NCI-H446 (cell line): ENCODE measurements at regions not wholly inside any gene's neighbourhood (a gene's known extent, or its start where the extent isn't known, plus 50 kb on each side); places are given as distances from the start of the nearest gene placed in this dataset.

ENCODE experiments used
- DNase-seq, 2 experiments: peaks; one replicate each; lab custom pipeline; 2025; lab: John Stamatoyannopoulos, UW

DNA sequence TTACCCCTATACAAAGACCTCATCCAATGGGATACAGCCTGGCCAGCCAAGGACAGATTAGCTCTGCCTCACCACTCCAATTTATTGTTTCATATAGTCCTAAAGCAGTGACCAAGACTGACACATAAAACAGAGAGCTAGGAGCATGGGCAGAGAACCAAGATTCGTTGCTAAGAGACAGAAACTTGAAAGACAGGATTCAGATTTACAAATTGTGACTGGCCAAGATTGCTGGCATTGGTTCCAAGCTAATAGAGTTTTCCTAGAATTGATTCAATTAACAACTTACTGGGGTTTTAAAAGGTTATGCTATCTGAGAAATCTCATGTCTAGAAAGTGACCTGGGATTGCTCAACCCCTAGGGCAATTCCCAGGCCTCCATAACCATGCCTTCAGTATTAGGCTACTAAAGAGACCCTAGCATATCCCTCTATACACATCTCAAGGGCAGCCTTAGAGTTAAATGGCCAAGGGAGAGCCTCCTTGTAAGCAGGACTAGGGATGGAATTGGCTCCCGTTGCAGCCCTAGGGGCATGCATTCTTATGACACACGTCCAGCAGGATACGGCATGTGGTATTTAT, 75.6 kb downstream of the ICOS start:
- DNase-seq = peak; percentile 31 to 50

DNA sequence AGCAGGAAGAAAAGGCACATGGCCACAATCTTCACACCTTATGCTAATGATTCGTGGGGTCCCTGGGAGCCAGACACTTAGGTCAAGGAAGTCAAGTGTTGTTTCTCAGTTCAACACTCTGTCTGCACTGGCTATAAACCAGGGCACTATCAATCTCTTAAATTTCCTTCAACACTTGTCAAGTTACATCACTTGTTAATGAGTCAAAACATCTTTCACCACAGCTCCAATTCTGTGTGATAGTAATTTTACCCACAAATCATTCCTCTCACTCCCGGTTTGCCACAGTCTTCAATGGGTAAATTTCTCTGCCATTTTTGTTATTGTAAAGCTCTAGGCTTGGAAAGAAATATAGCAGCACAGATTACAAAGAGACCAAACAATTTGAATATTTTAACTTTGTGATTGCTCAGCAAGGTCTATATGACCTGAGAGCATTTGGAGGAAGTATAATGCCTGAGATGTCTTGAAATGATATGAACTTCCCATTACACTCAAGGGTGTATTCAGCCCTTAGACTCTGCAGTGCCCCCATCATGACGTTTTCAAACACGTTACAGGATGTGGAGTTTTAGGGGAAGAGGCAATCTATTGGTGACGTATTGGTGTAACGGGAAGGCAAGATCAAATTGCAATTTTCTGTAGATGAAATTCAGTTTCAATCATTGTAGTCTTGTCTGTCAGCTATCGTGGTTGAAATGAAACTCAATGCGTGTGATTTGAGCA, 78.7 kb downstream of the ICOS start:
- no peak for DNase-seq

DNA sequence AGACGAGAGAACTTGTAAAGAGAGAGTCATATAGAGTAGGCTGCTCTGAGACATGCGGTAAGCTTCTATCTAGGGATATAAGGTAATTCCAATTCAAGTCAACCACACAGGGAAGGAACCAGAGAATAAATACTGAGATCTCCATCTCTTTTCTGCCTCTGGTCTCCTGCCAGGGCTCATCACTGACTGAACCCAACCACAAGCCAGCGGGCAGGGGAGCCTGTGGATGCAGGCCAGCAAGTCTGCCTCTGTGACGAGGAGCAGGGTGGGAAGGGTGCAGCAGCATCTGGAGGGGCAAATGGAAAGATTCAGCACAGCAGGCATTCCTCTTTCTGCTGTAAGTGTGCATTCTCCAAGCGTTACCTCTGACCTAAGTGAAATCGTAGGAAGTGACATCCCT, 82.2 kb downstream of the ICOS start:
- peak; percentile 55 to 85 for DNase-seq

GRCh38 chr2:204019572-204020501, 83.3 kb downstream of the ICOS start:
- DNase-seq = peak in 1 of 2 experiments; percentile 28

GRCh38 chr2:204021290-204022081, 84.9 kb downstream of the ICOS start:
- no peak for DNase-seq

- no peak for DNase-seq
These were observed 86.0 kb downstream of the ICOS start for GRCh38 chr2:204022550-204022949.

DNA sequence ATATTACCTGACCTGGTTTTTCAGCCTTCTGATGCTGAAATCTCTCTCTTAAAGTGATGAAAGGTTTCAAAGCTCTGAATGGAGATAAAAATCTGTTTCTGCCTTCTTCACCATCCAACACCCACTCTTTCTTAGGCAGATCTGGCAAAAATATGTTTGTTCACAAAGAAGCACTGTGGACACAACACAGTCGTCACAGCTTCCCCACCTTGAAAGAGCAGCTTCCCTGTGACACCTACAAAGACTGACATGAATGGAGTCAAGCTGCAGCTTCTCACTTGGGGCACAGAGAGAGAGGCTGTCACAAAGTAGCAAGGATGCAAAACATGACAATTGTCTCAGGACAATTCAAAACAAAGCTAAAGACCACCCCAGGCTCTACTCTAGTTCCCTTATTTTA, 86.5 kb downstream of the ICOS start:
- DNase-seq = no peak

DNA sequence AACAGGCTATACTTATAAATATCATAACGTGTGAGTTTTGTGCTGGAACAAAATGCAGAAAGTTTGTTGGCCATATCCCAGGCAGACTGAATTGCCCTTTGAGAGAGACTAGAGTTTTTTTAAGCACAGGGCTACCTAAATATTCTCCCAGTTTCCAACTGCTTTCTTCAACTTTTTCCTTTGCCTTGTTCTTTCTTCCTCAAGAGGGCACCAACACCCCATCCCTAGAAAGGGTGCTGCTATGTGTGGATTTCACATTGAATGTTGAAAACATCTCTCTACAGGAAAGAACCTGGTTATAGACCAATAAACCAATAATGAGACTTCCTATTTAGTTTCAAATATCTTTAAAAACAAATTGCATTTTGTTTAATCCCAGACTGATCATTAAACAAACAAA, 87.9 kb downstream of the ICOS start:
- DNase-seq = peak; percentile 38 to 66

DNA sequence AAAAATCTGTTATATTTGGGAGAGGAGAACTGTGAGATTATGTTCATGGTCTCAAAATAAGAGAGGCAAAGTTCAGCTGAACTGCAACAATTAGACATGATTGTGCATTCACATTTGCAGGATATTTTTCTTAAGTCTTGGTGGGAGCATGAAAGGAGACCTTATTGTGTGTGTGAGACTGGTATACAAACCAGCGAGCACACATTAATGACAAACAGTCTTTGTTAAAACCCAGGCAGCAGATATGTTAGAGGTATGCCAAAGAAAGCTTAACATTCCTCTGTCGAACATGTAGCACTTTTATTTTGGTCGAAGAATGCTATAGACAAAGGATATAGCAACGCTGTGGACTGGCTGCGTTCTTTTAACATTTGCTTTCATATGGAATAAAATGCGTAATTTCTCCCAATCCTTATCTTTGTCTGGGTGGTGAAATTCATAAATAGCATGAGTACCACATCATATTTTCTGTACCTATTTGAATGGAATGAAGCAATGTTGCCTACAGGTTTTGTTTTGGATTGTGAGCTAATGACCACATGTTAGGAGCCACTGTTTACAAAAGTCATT, 88.4 kb downstream of the ICOS start:
- no peak for DNase-seq

- DNase-seq = no peak
These were observed 89.7 kb downstream of the ICOS start for GRCh38 chr2:204026294-204026693.

GRCh38 chr2:204027091-204027490, 90.5 kb downstream of the ICOS start:
- no peak for DNase-seq

- DNase-seq = peak in 1 of 2 experiments; percentile 72
These were observed 93.8 kb downstream of the ICOS start for GRCh38 chr2:204030322-204030721.

DNA sequence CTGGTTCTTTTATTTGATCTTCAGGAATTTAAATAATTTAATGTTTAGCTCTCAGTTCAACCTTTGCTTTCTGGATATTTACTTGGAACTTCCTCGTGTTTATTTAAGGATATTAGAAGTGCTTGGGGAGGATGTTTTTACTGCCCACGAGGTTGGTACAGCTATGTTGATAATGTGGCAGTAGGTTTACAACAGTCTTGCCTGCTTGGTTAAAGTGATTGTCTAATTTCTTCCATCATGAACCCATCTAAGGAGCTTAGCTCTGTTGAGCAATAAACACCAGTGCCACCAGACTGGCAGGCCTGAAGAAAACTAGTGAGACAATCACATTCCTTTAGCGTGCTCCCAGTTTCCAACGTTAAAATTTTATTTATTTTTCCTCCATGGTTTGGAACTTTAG, 94.5 kb downstream of the ICOS start:
- no peak for DNase-seq

- DNase-seq = peak; percentile 68 to 91
These were observed 95.7 kb downstream of the ICOS start for GRCh38 chr2:204032301-204032700.

- DNase-seq = no peak
These were observed 97.3 kb downstream of the ICOS start for GRCh38 chr2:204033611-204034495.

- no peak for DNase-seq
These were observed 100.1 kb downstream of the ICOS start for GRCh38 chr2:204036706-204037105.

DNA sequence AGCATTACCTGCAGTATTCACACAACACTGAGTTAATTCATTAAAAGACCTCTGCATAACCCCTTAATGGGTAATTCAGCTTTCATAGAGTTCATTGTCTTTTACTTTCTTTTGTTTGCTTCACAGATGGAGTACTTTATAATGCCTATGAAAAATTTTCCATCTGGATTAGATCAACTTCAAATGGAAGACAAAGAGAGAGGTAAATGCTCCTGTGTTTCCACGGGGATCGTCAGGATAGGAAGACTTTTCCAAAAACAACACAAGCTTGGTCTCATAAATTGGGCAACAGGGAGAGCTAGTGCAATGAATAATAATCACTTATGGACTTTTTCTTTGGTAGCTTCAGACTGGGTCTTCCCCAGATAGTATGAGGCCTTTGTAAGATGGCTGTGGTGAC, 100.7 kb downstream of the ICOS start:
- no peak for DNase-seq

DNA sequence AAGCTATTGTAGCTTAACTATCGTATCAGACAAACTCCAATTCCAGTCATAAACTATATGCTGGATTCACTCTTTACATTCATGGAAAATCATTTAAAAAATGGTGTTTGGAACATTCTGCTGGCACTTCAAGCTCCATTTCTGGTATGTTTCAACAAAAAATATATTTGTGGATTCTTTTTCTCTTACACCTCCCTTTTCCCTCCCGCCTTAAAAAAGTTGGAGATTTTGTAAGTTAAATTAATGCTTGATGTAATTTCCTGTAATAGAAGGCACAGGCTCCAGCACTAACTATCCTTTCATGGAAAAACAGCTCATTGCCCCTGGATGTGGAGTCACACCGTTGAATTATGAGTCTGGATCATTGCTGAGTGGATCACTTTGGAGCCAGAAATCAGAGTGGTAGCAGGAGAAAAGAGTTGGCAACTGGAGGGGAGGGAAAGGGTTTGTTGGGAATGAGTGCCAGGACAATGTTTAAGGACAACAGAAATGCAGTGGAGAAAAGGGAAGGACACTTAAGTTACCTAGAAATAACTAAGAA, 102.8 kb downstream of the ICOS start:
- no peak for DNase-seq

DNA sequence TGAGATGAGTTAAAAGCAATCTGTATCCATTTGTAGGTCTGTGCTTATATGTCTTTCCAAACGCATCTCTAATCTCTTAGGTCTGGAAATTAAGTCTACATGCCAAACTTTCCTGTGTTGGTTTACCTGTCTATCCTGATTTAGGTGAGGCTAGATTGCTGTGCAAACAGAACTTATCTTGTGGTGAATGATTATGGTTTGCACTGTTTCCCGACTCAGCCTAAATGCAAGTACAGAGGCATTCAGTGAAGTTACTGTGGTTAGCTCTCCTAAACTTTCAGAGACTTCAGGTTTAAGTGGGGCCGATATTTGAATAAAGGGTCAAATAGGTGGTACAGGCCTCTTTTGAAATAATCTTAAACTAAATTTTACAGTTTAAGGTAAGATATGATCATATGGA, 103.5 kb downstream of the ICOS start:
- DNase-seq = no peak

- DNase-seq = no peak
These were observed 105.8 kb downstream of the ICOS start for GRCh38 chr2:204042401-204042800.
